GM12878 (cell line): ENCODE measurements at regions not wholly inside any gene's neighbourhood (a gene's known extent, or its start where the extent isn't known, plus 50 kb on each side); places are given as distances from the start of the nearest gene placed in this dataset.

Source experiments
- ATF3 ChIP-seq: IDR thresholded peaks from 2 replicates; pipeline ENCODE4 v1.6.1; 2011; ENCODE audit warnings: low read depth, mild to moderate bottlenecking, low read length, moderate library complexity, borderline replicate concordance; ENCODE audit errors: extremely low read depth
- BRCA1 ChIP-seq: IDR thresholded peaks from 2 replicates; pipeline ENCODE4 v1.6.1; 2011; ENCODE audit warnings: low read depth, low read length, improper control_type of control experiment
- CBX3 ChIP-seq: fragments of 200-600 bp; sonication (generic); IDR thresholded peaks from 2 replicates; pipeline ENCODE4 v1.6.1; 2016; ENCODE audit warnings: low read depth, borderline replicate concordance
- CHD2 ChIP-seq: IDR thresholded peaks from 2 replicates; pipeline ENCODE4 v1.6.1; 2011; ENCODE audit warnings: low read depth, low read length, improper control_type of control experiment, borderline replicate concordance
- CTCF ChIP-seq, 3 experiments: IDR thresholded peaks in 2 of 3; conservative IDR thresholded peaks in 1 of 3; 2 replicates each; pipeline ENCODE4 v1.5.1; 2011; ENCODE audit warnings: low read depth in 3 of 3, low read length in 3 of 3, mild to moderate bottlenecking in 3 of 3, control low read depth in 2 of 3, moderate library complexity in 2 of 3, inconsistent platforms in 1 of 3, mixed read lengths in 1 of 3; ENCODE audit not compliant: control insufficient read depth in 2 of 3, insufficient read depth in 1 of 3; ENCODE audit errors: extremely low read depth in 1 of 3
- EED ChIP-seq: sonication (generic); IDR thresholded peaks from 2 replicates; pipeline ENCODE4 v1.6.1; 2016; ENCODE audit warnings: antibody characterized with exemption, low read depth
- ESRRA ChIP-seq: IDR thresholded peaks from 2 replicates; pipeline ENCODE4 v1.6.1; 2012; ENCODE audit warnings: mild to moderate bottlenecking, low read length, improper control_type of control experiment
- FOS ChIP-seq: IDR thresholded peaks from 3 replicates; pipeline ENCODE4 v1.6.1; 2011; ENCODE audit warnings: borderline replicate concordance; ENCODE audit not compliant: insufficient read length; ENCODE audit errors: extremely low read depth
- FOXM1 ChIP-seq: IDR thresholded peaks from 2 replicates; pipeline ENCODE4 v1.6.1; 2012; ENCODE audit warnings: low read depth, mild to moderate bottlenecking, inconsistent platforms, low read length, moderate library complexity
- HDAC2 ChIP-seq: fragments of 200-600 bp; sonication (generic); IDR thresholded peaks from 2 replicates; pipeline ENCODE4 v1.6.1; 2017
- KAT2A ChIP-seq: conservative IDR thresholded peaks from 2 replicates; pipeline ENCODE4 v1.6.1; 2011; ENCODE audit warnings: low read depth, low read length; ENCODE audit not compliant: control insufficient read depth
- MLLT1 ChIP-seq: fragments of 450-650 bp; IDR thresholded peaks from 2 replicates; pipeline ENCODE4 v1.6.1; 2016; ENCODE audit warnings: mild to moderate bottlenecking
- MYC ChIP-seq: IDR thresholded peaks from 2 replicates; pipeline ENCODE4 v1.6.1; 2011; ENCODE audit warnings: mild to moderate bottlenecking, low read length, moderate library complexity, inconsistent platforms; ENCODE audit not compliant: insufficient read depth, insufficient replicate concordance, insufficient read length, severe bottlenecking
- NR2C1 ChIP-seq: fragments of 450-650 bp; IDR thresholded peaks from 2 replicates; pipeline ENCODE4 v1.6.1; 2017; ENCODE audit warnings: antibody characterized with exemption, mild to moderate bottlenecking, moderate library complexity
- NR2F1 ChIP-seq: fragments of 450-650 bp; conservative IDR thresholded peaks from 2 replicates; pipeline ENCODE4 v1.6.1; 2017; ENCODE audit warnings: mild to moderate bottlenecking
- PAX5 ChIP-seq: IDR thresholded peaks from 2 replicates; pipeline ENCODE4 v1.6.1; 2011; ENCODE audit warnings: low read depth, low read length, borderline replicate concordance
- PAX8 ChIP-seq: fragments of 450-650 bp; IDR thresholded peaks from 2 replicates; pipeline ENCODE4 v1.6.1; 2017; ENCODE audit warnings: mild to moderate bottlenecking, moderate library complexity
- PKNOX1 ChIP-seq: fragments of 450-650 bp; IDR thresholded peaks from 2 replicates; pipeline ENCODE4 v1.6.1; 2016; ENCODE audit warnings: mild to moderate bottlenecking
- PML ChIP-seq: IDR thresholded peaks from 2 replicates; pipeline ENCODE4 v1.6.1; 2012; ENCODE audit warnings: low read length, inconsistent platforms
- RAD51 ChIP-seq: fragments of 450-650 bp; IDR thresholded peaks from 2 replicates; pipeline ENCODE4 v1.6.1; 2016; ENCODE audit warnings: moderate library complexity, mild to moderate bottlenecking, inconsistent platforms
- RCOR1 ChIP-seq: conservative IDR thresholded peaks from 2 replicates; pipeline ENCODE4 v1.6.1; 2012; ENCODE audit warnings: low read depth, low read length, improper control_type of control experiment
- SMAD5 ChIP-seq: IDR thresholded peaks from 2 replicates; pipeline ENCODE4 v1.6.1; 2016; ENCODE audit warnings: antibody characterized with exemption, low read depth
- SMC3 ChIP-seq: IDR thresholded peaks from 2 replicates; pipeline ENCODE4 v1.6.1; 2011; ENCODE audit warnings: low read length, improper control_type of control experiment, borderline replicate concordance
- TCF12 ChIP-seq: IDR thresholded peaks from 2 replicates; pipeline ENCODE4 v1.6.1; 2011; ENCODE audit warnings: low read depth, mild to moderate bottlenecking, low read length
- ZBTB4 ChIP-seq: fragments of 450-650 bp; formaldehyde crosslinking; IDR thresholded peaks from 2 replicates; pipeline ENCODE4 v1.4.0; 2022; ENCODE audit warnings: mild to moderate bottlenecking, moderate library complexity
- ZNF207 ChIP-seq: fragments of 450-650 bp; IDR thresholded peaks from 2 replicates; pipeline ENCODE4 v1.6.1; 2014; ENCODE audit warnings: antibody characterized with exemption, mild to moderate bottlenecking, borderline replicate concordance

- no peak for TF ChIP-seq PAX8
- peak; percentile 82 for TF ChIP-seq PKNOX1
- TF ChIP-seq ZBTB4: no peak
- TF ChIP-seq NR2C1: no peak
- TF ChIP-seq PAX5: peak; percentile 69; the same call in 1 of the 2 replicates
- TF ChIP-seq FOS: no peak
- TF ChIP-seq FOXM1: no peak
- no peak for TF ChIP-seq NR2F1
- TF ChIP-seq SMC3: no peak
- no peak for TF ChIP-seq ESRRA
- no peak for TF ChIP-seq TCF12
- TF ChIP-seq CHD2: no peak
- TF ChIP-seq CBX3: no peak
- no peak for TF ChIP-seq RAD51
- no peak for TF ChIP-seq EED
- no peak for TF ChIP-seq KAT2A
- no peak for TF ChIP-seq MLLT1
- no peak for TF ChIP-seq ATF3
- no peak for TF ChIP-seq HDAC2
- TF ChIP-seq PML: no peak
- TF ChIP-seq MYC: no peak
- TF ChIP-seq CTCF (IDR thresholded peaks at IDR 0.05 in 2 of 3, conservative IDR thresholded peaks at IDR 0.05 in 1 of 3; ENCODE audit: control insufficient read depth in 2 of 3, extremely low read depth in 1 of 3, insufficient read depth in 1 of 3, low read depth in 3 of 3, low read length in 3 of 3): no peak
- TF ChIP-seq BRCA1: no peak
- no peak for TF ChIP-seq RCOR1
- TF ChIP-seq ZNF207: no peak
- no peak for TF ChIP-seq SMAD5
Observed at GRCh38 chr20:39563349-39563748, 601.2 kb downstream of the DHX35 start (continued).
